ENCODE measurements at regions not wholly inside any gene's neighbourhood (a gene's known extent, or its start where the extent isn't known, plus 50 kb on each side); places are given as distances from the start of the nearest gene placed in this dataset.

DNA sequence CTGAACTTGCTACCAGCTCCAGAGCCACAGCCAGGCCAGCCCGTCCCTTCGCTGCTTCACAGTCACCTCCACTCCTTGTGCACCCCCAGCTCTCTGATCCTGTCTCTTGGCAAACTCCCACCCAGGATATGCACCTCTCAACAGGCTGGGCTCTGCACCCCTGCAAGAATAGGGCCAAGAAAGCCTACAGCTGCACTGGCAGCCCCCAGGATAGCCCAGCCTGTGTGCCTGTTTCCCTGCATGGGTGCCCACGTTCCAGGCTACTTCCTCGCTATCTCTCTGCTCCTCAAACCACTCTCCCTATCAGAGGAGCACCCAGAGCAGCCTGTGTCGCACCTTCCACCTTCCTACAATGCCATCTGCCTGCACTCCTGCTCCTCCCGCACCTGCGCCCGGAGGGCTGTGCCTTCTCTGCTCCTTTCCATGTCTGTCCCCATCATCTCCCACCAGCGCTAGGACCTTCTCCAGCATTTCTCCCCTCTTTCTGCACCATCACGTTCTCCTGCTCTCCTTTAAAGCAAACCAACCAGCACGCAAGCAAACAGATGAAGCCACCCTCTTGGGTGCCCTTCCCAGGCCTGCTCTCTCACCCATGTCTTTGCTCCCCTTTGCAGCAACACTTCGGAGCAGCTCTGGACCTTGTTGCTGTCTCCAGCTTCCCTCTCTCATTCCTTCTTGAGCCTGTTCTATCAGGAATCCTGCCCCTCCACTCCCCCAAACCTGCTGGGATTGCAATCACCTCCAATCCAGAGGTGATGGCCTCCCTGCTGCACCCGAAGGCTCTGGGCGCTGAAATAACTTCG, 313.2 kb upstream of the HS6ST1 start:
- no peaks in the 10 kb centered on the region for H3K9me3 ChIP-seq (ENCODE audit: control insufficient read depth in 2 of 2, insufficient read depth in 1 of 2, low read depth in 1 of 2, low read length in 1 of 2)
- H3K36me3 ChIP-seq (ENCODE audit: control insufficient read depth in 2 of 2, insufficient read depth in 2 of 2, low read length in 1 of 2) = no peaks in the 10 kb centered on the region
- H3K4me1 ChIP-seq (ENCODE audit: control insufficient read depth in 2 of 2, insufficient read depth in 2 of 2, low read length in 1 of 2) = no peaks in the 10 kb centered on the region
- H3K4me3 ChIP-seq (ENCODE audit: low read depth in 1 of 2, low read length in 2 of 2) = no peak overlapping the region
- WGBS, 2 donors = 91 to 93% methylated on average over 15 of the region's 15 CpGs
- no peaks in the 10 kb centered on the region for H3K27me3 ChIP-seq (ENCODE audit: control insufficient read depth in 1 of 2, insufficient read depth in 2 of 2, low read length in 2 of 2)
- no peak overlapping the region for H3K27ac ChIP-seq (ENCODE audit: low read depth in 2 of 2, low read length in 1 of 2)

DNA sequence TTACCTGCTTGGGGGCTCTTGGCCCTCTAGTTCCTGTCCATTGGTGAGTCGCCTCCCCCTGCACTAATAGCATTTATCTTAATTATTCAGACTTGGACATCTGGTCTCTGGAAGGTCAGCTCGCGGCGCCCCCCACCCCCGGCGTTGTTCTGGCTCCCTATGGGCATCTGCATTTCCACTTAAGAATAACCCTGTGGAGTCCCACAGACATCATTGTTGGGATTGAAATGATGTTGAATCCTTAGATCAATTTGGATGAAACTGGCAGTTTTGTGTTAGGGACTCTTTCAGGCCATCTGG, 313.8 kb upstream of the HS6ST1 start:
- Histone ChIP-seq H3K4me1 (ENCODE audit: control insufficient read depth in 2 of 2, insufficient read depth in 2 of 2, low read length in 1 of 2) (no peaks in the 10 kb centered on the region), H3K9me3 (ENCODE audit: control insufficient read depth in 2 of 2, insufficient read depth in 1 of 2, low read depth in 1 of 2, low read length in 1 of 2) (no peaks in the 10 kb centered on the region), H3K27me3 (ENCODE audit: control insufficient read depth in 1 of 2, insufficient read depth in 2 of 2, low read length in 2 of 2) (no peaks in the 10 kb centered on the region), H3K36me3 (ENCODE audit: control insufficient read depth in 2 of 2, insufficient read depth in 2 of 2, low read length in 1 of 2) (no peaks in the 10 kb centered on the region), H3K27ac (ENCODE audit: low read depth in 2 of 2, low read length in 1 of 2) (no peak overlapping the region), H3K4me3 (ENCODE audit: low read depth in 1 of 2, low read length in 2 of 2) (no peak overlapping the region)
- WGBS, 2 donors = 85 to 92% methylated on average over 6 of the region's 6 CpGs

DNA sequence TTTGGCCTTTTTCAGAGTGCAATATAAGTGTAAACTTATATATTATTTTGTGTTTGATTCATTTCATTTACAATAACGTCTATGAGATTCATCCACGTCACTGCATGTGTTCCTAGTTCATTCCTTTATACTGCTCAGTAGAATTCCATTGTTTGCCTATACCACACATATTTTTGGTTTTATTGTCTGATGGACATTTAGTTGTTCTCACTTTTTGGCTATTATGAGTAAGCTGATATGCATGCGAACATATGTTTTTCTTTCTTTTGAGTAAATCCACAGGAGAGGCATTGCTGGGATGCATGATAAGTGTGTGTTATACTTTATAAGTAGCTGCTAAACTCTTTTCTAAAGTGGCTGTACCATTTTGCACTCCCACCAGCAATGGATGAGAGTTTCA, 314.8 kb upstream of the HS6ST1 start:
- Histone ChIP-seq H3K4me1 (ENCODE audit: control insufficient read depth in 2 of 2, insufficient read depth in 2 of 2, low read length in 1 of 2) (no peaks in the 10 kb centered on the region), H3K27ac (ENCODE audit: low read depth in 2 of 2, low read length in 1 of 2) (no peak overlapping the region), H3K36me3 (ENCODE audit: control insufficient read depth in 2 of 2, insufficient read depth in 2 of 2, low read length in 1 of 2) (no peaks in the 10 kb centered on the region), H3K27me3 (ENCODE audit: control insufficient read depth in 1 of 2, insufficient read depth in 2 of 2, low read length in 2 of 2) (no peaks in the 10 kb centered on the region), H3K4me3 (ENCODE audit: low read depth in 1 of 2, low read length in 2 of 2) (no peak overlapping the region), H3K9me3 (ENCODE audit: control insufficient read depth in 2 of 2, insufficient read depth in 1 of 2, low read depth in 1 of 2, low read length in 1 of 2) (no peaks in the 10 kb centered on the region)
- WGBS, 2 donors = 89 to 92% methylated on average over 3 of the region's 3 CpGs

DNA sequence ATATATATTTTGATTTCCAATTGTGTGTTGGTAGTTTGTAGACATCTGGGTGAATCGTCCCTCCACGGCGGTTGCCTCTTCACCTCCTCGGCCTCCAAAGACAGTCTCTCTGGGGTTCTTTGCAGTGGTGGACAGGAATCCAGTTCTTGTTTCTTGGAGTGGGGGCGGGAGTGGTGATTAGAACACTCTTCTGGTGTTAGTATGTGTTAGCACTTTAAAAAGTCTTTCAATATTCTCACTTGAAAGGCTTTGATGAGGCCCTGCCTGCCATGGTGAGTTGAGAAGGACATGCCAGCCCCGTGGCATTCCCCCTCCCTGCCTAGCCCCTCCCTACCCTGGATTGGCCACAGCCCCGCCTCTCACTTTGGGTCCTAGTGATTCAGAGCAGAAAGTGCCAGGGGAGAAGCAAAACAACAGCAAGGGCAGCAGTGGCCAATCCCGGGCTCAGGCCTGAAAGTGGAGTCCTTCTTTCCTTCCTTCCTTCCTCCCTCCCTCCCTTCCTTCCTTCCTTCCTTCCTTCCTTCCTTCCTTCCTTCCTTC, 316.8 kb upstream of the HS6ST1 start:
- Histone ChIP-seq H3K27ac (ENCODE audit: low read depth in 2 of 2, low read length in 1 of 2) (no peak overlapping the region), H3K4me1 (ENCODE audit: control insufficient read depth in 2 of 2, insufficient read depth in 2 of 2, low read length in 1 of 2) (no peaks in the 10 kb centered on the region), H3K27me3 (ENCODE audit: control insufficient read depth in 1 of 2, insufficient read depth in 2 of 2, low read length in 2 of 2) (no peaks in the 10 kb centered on the region), H3K4me3 (ENCODE audit: low read depth in 1 of 2, low read length in 2 of 2) (no peak overlapping the region), H3K9me3 (ENCODE audit: control insufficient read depth in 2 of 2, insufficient read depth in 1 of 2, low read depth in 1 of 2, low read length in 1 of 2) (no peaks in the 10 kb centered on the region), H3K36me3 (ENCODE audit: control insufficient read depth in 2 of 2, insufficient read depth in 2 of 2, low read length in 1 of 2) (no peaks in the 10 kb centered on the region)
- 78 to 79% methylated on average over 8 of the region's 8 CpGs for WGBS, 2 donors

DNA sequence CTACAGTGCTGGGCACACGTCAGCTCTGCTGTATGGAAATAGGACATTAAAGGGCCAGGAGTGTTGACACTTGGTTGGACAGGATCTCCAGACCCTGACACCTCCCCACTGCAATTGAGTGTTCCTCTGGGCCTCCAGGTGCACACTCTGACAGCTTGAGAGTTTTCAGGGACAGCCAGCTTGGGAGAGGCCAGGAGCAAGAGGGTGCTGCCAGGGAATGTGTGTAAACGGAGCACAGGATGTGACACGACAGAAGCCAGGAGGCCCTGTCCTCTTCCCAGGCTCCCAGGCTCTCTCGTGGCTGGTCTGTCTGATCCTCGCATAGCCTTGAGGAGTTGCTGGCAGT, 318.1 kb upstream of the HS6ST1 start:
- Histone ChIP-seq H3K4me3 (ENCODE audit: low read depth in 1 of 2, low read length in 2 of 2) (no peak overlapping the region), H3K9me3 (ENCODE audit: control insufficient read depth in 2 of 2, insufficient read depth in 1 of 2, low read depth in 1 of 2, low read length in 1 of 2) (no peaks in the 10 kb centered on the region), H3K4me1 (ENCODE audit: control insufficient read depth in 2 of 2, insufficient read depth in 2 of 2, low read length in 1 of 2) (no peaks in the 10 kb centered on the region), H3K27me3 (ENCODE audit: control insufficient read depth in 1 of 2, insufficient read depth in 2 of 2, low read length in 2 of 2) (no peaks in the 10 kb centered on the region), H3K27ac (ENCODE audit: low read depth in 2 of 2, low read length in 1 of 2) (no peak overlapping the region), H3K36me3 (ENCODE audit: control insufficient read depth in 2 of 2, insufficient read depth in 2 of 2, low read length in 1 of 2) (no peaks in the 10 kb centered on the region)
- 77 to 82% methylated on average over 5 of the region's 5 CpGs for WGBS, 2 donors

DNA sequence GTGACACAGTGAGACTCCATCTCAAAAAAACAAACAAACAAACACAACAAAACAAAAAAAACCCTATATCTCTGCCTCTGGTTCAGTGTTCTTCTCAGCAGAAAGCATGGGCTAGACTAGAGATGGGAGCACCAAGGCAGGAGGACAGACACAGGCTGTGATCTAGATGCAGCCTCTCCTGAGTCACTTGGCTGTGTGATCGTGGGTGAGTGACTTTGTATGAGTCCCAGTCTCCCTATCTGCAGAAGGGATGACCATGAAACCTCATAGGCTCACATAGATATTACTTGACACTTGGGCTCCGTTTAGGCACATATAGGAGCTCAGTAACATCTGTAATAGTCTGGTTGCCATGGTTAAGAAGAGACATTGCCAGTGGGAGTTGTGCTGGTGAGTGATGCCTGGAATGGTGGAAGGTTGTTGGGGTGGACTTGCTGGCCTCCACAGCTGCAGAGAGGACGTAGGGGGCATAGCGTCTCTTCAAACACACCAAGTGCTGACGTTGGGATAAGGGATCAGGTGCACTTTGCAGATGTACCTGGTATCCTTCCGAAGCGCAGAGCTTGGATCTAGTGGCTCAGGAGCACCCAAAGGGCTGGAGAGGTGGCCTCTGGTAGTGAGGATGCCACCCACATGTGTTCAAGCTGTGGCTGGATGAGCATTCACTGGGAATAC, 318.9 kb upstream of the HS6ST1 start:
- WGBS, 2 donors = 90 to 91% methylated on average over 7 of the region's 7 CpGs

DNA sequence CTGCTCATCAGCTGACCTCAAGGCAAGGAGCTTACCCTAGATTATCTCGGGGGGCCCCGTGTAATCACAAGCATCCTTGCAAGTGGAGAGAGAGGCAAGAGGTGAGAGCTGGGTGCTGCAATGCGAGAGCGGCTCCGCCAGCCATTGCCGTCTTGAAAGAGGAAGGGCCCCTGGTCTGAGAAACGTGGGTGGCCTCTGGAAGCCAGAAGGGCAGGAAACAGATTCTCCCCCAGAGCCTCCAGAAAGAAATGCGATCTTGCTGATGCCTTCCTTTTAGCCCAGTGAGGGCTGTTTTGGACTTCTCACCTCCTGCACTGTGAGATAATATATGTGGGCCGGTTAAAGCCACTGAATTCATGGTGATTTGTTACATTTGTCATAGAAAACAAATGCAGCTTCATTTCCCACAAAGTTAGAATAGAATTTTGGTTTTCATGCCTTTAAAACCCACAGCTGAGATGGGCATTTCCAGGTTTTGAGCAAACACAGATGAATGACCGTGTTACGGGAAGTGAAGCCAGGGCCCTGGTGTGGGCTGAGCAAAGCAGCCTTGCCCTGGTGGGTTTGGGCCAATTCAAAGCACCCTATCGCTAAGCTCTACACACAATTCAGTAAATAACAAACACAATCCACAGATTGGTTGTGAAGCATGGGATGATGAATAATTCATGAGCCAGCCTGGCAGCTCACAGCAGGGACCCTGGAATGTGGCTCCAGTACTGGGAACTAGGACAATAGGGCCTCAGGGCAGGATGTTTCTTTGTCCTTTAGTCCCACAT, 319.9 kb upstream of the HS6ST1 start:
- H3K27ac ChIP-seq (ENCODE audit: low read depth in 2 of 2, low read length in 1 of 2) = no peak overlapping the region
- H3K9me3 ChIP-seq (ENCODE audit: control insufficient read depth in 2 of 2, insufficient read depth in 1 of 2, low read depth in 1 of 2, low read length in 1 of 2) = no peaks in the 10 kb centered on the region
- H3K27me3 ChIP-seq (ENCODE audit: control insufficient read depth in 1 of 2, insufficient read depth in 2 of 2, low read length in 2 of 2) = no peaks in the 10 kb centered on the region
- no peaks in the 10 kb centered on the region for H3K36me3 ChIP-seq (ENCODE audit: control insufficient read depth in 2 of 2, insufficient read depth in 2 of 2, low read length in 1 of 2)
- WGBS, 2 donors = 72 to 78% methylated on average over 12 of the region's 12 CpGs
- no peak overlapping the region for H3K4me3 ChIP-seq (ENCODE audit: low read depth in 1 of 2, low read length in 2 of 2)
- no peaks in the 10 kb centered on the region for H3K4me1 ChIP-seq (ENCODE audit: control insufficient read depth in 2 of 2, insufficient read depth in 2 of 2, low read length in 1 of 2)

More for the DNA sequence above, 318.9 kb upstream of the HS6ST1 start:
- Histone ChIP-seq H3K4me1 (ENCODE audit: control insufficient read depth in 2 of 2, insufficient read depth in 2 of 2, low read length in 1 of 2) (no peaks in the 10 kb centered on the region), H3K9me3 (ENCODE audit: control insufficient read depth in 2 of 2, insufficient read depth in 1 of 2, low read depth in 1 of 2, low read length in 1 of 2) (no peaks in the 10 kb centered on the region), H3K4me3 (ENCODE audit: low read depth in 1 of 2, low read length in 2 of 2) (no peak overlapping the region), H3K27me3 (ENCODE audit: control insufficient read depth in 1 of 2, insufficient read depth in 2 of 2, low read length in 2 of 2) (no peaks in the 10 kb centered on the region), H3K36me3 (ENCODE audit: control insufficient read depth in 2 of 2, insufficient read depth in 2 of 2, low read length in 1 of 2) (no peaks in the 10 kb centered on the region), H3K27ac (ENCODE audit: low read depth in 2 of 2, low read length in 1 of 2) (no peak overlapping the region)

DNA sequence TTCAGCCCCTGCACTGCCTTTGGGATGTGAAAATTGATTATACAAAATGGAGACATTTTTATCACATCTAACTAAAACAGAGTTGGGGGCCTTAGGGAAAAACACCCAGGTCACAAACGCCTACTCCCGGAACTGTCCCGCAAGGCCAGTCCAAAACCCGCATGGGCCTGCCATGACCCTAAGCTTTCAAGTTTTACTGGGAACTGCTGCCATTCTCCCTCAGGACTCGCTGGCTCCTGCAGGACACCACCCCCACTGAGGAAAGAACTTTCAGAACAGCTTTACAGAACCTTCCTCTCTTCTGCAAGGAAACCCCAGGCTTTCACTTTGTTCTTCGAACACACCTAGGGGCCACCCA, 320.4 kb upstream of the HS6ST1 start:
- Histone ChIP-seq H3K27ac (ENCODE audit: low read depth in 2 of 2, low read length in 1 of 2) (no peak overlapping the region), H3K27me3 (ENCODE audit: control insufficient read depth in 1 of 2, insufficient read depth in 2 of 2, low read length in 2 of 2) (no peaks in the 10 kb centered on the region), H3K4me1 (ENCODE audit: control insufficient read depth in 2 of 2, insufficient read depth in 2 of 2, low read length in 1 of 2) (no peaks in the 10 kb centered on the region), H3K4me3 (ENCODE audit: low read depth in 1 of 2, low read length in 2 of 2) (no peak overlapping the region), H3K9me3 (ENCODE audit: control insufficient read depth in 2 of 2, insufficient read depth in 1 of 2, low read depth in 1 of 2, low read length in 1 of 2) (no peaks in the 10 kb centered on the region), H3K36me3 (ENCODE audit: control insufficient read depth in 2 of 2, insufficient read depth in 2 of 2, low read length in 1 of 2) (no peaks in the 10 kb centered on the region)
- WGBS, 2 donors = 85 to 87% methylated on average over 6 of the region's 6 CpGs

DNA sequence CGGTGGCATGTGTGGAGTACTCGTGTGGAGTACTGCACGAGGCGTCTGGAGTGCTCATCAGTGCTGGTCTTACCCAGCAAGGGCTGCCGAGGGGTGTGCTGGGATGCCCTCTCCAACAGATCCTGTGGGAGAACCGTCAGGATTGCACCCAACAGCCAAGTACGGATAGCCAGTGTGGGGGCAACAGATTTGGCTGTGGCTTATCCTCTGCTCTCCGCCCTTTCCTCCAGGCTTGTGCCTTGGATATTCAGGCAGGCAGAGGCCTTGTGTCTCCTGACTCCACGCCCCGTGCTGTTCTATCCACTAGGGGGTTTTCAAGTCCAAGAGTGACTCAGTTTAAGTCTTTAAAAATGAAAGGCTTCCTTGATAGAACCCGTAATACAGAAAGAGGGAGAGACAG, 321.0 kb upstream of the HS6ST1 start:
- Histone ChIP-seq H3K27ac (ENCODE audit: low read depth in 2 of 2, low read length in 1 of 2) (no peak overlapping the region), H3K4me3 (ENCODE audit: low read depth in 1 of 2, low read length in 2 of 2) (no peak overlapping the region), H3K4me1 (ENCODE audit: control insufficient read depth in 2 of 2, insufficient read depth in 2 of 2, low read length in 1 of 2) (no peaks in the 10 kb centered on the region), H3K27me3 (ENCODE audit: control insufficient read depth in 1 of 2, insufficient read depth in 2 of 2, low read length in 2 of 2) (no peaks in the 10 kb centered on the region), H3K9me3 (ENCODE audit: control insufficient read depth in 2 of 2, insufficient read depth in 1 of 2, low read depth in 1 of 2, low read length in 1 of 2) (no peaks in the 10 kb centered on the region), H3K36me3 (ENCODE audit: control insufficient read depth in 2 of 2, insufficient read depth in 2 of 2, low read length in 1 of 2) (no peaks in the 10 kb centered on the region)
- WGBS, 2 donors = 91% methylated on average over 11 of the region's 11 CpGs
